Loucy (cell line): ENCODE measurements at regions not wholly inside any gene's neighbourhood (a gene's known extent, or its start where the extent isn't known, plus 50 kb on each side); places are given as distances from the start of the nearest gene placed in this dataset.

Source experiments
- EZH2phosphoT487 ChIP-seq: fragments of 200-600 bp; IDR thresholded peaks from 2 replicates; pipeline ENCODE4 v1.6.1; 2018; ENCODE audit warnings: antibody characterized with exemption, mild to moderate bottlenecking, moderate library complexity, borderline replicate concordance
- TF ChIP-seq, protein P1 (sequence below): fragments of 200-600 bp; sonication (generic); conservative IDR thresholded peaks from 2 replicates; pipeline ENCODE4 v1.5.1; 2014; ENCODE audit warnings: mild to moderate bottlenecking, antibody characterized with exemption, low read length

DNA sequence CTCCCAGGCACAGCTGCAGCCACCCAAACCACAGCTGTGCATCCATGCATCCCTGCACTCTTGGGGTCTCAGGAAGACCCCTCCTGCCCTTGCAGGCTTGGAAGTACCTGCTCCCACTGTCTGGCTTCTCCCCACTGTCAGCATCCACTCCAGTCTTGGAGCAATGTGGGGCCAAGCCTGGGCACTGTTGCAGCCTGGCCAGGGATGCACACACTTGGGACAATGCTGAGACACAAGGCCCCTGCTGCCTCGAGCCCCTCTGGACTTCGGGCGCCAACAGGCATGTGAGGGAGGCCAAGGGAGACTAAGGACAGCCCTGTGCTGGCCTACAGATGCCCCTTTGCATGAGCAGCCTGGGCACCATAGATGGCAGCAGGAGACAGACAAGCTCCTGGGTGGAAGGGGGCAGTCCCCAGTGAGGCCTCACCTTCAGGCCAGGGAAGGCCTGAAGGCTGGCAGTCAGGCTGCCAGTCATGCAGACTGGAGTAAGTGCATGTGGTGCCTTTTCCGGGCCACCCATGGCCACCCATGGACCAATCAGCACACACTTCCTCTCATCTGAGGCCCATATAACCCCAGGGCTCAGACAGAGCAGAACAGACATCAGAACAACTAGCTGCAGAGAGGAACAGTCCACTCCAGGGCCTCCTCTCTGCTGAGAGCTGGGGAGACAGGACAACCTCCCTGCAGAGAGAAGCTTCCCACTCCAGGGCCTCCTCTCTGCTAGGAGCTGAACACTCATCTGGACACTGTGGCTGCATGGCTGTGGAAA is 219.0 kb downstream of the VGLL3 start:
- TF ChIP-seq, protein P1, sequence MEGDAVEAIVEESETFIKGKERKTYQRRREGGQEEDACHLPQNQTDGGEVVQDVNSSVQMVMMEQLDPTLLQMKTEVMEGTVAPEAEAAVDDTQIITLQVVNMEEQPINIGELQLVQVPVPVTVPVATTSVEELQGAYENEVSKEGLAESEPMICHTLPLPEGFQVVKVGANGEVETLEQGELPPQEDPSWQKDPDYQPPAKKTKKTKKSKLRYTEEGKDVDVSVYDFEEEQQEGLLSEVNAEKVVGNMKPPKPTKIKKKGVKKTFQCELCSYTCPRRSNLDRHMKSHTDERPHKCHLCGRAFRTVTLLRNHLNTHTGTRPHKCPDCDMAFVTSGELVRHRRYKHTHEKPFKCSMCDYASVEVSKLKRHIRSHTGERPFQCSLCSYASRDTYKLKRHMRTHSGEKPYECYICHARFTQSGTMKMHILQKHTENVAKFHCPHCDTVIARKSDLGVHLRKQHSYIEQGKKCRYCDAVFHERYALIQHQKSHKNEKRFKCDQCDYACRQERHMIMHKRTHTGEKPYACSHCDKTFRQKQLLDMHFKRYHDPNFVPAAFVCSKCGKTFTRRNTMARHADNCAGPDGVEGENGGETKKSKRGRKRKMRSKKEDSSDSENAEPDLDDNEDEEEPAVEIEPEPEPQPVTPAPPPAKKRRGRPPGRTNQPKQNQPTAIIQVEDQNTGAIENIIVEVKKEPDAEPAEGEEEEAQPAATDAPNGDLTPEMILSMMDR = no peak
- TF ChIP-seq EZH2phosphoT487 = no peak
